Lung (tissue), 11 donors: ENCODE measurements at regions not wholly inside any gene's neighbourhood (a gene's known extent, or its start where the extent isn't known, plus 50 kb on each side); places are given as distances from the start of the nearest gene placed in this dataset.

ENCODE experiments used
- ATAC-seq: fragments of 200-7000 bp; cut with Tn5 transposase; one replicate; pipeline ENCODE4 v1.9.1; 2020; ENCODE audit warnings: moderate number of reproducible peaks; ENCODE audit not compliant: insufficient read depth, low FRiP score
- DNase-seq, 3 donors: peaks; one replicate each; pipeline ENCODE4 v3.0.0-alpha.2; 2013 to 2017
- H3K27ac ChIP-seq, 2 donors: one replicate each; pipeline ENCODE4 v1.5.1; 2013; ENCODE audit warnings: mild to moderate bottlenecking in 2 of 2, moderate library complexity in 2 of 2, control low read depth in 1 of 2, inconsistent platforms in 1 of 2, low read depth in 1 of 2, low read length in 1 of 2
- H3K27me3 ChIP-seq, 3 donors: one replicate each; pipeline ENCODE4 v1.5.1; 2013; ENCODE audit warnings: low read length in 2 of 3; ENCODE audit not compliant: control insufficient read depth in 3 of 3, insufficient read depth in 3 of 3
- H3K36me3 ChIP-seq, 4 donors: one replicate each; pipeline ENCODE4 v1.5.1; 2013; ENCODE audit warnings: low read length in 4 of 4, mild to moderate bottlenecking in 1 of 4, moderate library complexity in 1 of 4; ENCODE audit not compliant: control insufficient read depth in 4 of 4, insufficient read depth in 4 of 4
- H3K4me1 ChIP-seq, 5 donors: one replicate each; pipeline ENCODE4 v1.5.1; 2013; ENCODE audit warnings: low read length in 5 of 5, mild to moderate bottlenecking in 2 of 5, moderate library complexity in 1 of 5; ENCODE audit not compliant: control insufficient read depth in 5 of 5, insufficient read depth in 5 of 5
- H3K4me3 ChIP-seq: one replicate; pipeline ENCODE4 v1.5.1; 2013; ENCODE audit warnings: mild to moderate bottlenecking, control low read depth, moderate library complexity
- H3K9ac ChIP-seq, 2 donors: one replicate each; pipeline ENCODE4 v1.5.1; 2013; ENCODE audit warnings: low read length in 2 of 2, control low read depth in 1 of 2; ENCODE audit not compliant: insufficient read depth in 1 of 2
- H3K9me3 ChIP-seq, 4 donors: one replicate each; pipeline ENCODE4 v1.5.1; 2013; ENCODE audit warnings: low read length in 3 of 4, mild to moderate bottlenecking in 1 of 4, moderate library complexity in 1 of 4; ENCODE audit not compliant: control insufficient read depth in 4 of 4, insufficient read depth in 3 of 4
- CTCF ChIP-seq: IDR thresholded peaks from 2 replicates; pipeline ENCODE4 v1.5.1; 2012; ENCODE audit warnings: mild to moderate bottlenecking; ENCODE audit errors: control extremely low read depth, extremely low read depth
- WGBS, 2 donors: extraction: QIAGEN DNeasy Blood & Tissue Kit; methylation state at CpG; one replicate each; pipeline ENCODE4 v1.1.7; 2013; 5-methylcytosine and 5-hydroxymethylcytosine counted together
- donor health status: control.
- donor health status: control.
- donor health status: Bipolar disorder and iron deficiency.
- donor health status: healthy.
- donor health status: DM: yes; HTN: yes; CAD: no.

GRCh38 chr4:28444886-28445496, 1584.3 kb downstream of the STIM2 start:
- H3K4me1 ChIP-seq, result no peaks in the 10 kb centered on the region
- WGBS, 2 donors, result 82 to 84% methylated on average over 3 of the region's 3 CpGs

GRCh38 chr4:28449085-28449484, 1588.4 kb downstream of the STIM2 start:
- Histone ChIP-seq H3K4me3 (no peak overlapping the region), H3K4me1 (no peaks in the 10 kb centered on the region), H3K27me3 (no peaks in the 10 kb centered on the region), H3K36me3 (no peaks in the 10 kb centered on the region), H3K9me3 (no peaks in the 10 kb centered on the region), H3K9ac (no peak overlapping the region), H3K27ac (no peak overlapping the region)
- TF ChIP-seq CTCF, result no peak
- ATAC-seq (no peak), DNase-seq (no peak)
- 68 to 77% methylated on average over 3 of the region's 3 CpGs for WGBS, 2 donors

More at GRCh38 chr4:28444886-28445496, 1584.3 kb downstream of the STIM2 start:
- H3K9ac ChIP-seq, result no peak overlapping the region
- DNase-seq (no peak), ATAC-seq (no peak)
- H3K27ac ChIP-seq, result no peak overlapping the region
- no peaks in the 10 kb centered on the region for H3K36me3 ChIP-seq
- no peak overlapping the region for H3K4me3 ChIP-seq
- no peaks in the 10 kb centered on the region for H3K9me3 ChIP-seq
- no peaks in the 10 kb centered on the region for H3K27me3 ChIP-seq
- TF ChIP-seq CTCF, result no peak

DNA sequence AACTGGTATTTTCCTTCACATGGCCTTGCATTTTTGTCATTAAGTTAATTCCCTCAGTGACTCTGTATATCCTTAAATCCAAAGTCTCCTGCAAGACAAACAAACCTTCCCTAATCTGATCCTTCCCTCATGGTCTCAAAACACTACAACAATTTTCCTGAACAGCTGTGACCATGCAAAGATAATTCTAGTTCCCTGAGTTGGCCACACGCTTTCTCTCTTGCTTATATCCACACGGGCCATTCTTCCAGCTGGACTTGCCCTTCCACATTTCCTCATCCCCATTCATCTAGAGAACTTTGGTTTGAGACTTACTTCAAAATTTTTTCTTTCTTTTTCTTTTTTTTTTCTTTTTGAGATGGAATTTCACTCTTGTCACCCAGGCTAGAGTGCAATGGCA, 1590.7 kb downstream of the STIM2 start:
- Histone ChIP-seq H3K9me3 (no peaks in the 10 kb centered on the region), H3K4me3 (no peak overlapping the region), H3K27ac (no peak overlapping the region), H3K9ac (no peak overlapping the region), H3K27me3 (no peaks in the 10 kb centered on the region), H3K4me1 (no peaks in the 10 kb centered on the region), H3K36me3 (no peaks in the 10 kb centered on the region)
- WGBS, 2 donors, result 83 to 85% methylated on average over 2 of the region's 2 CpGs
- DNase-seq (no peak), ATAC-seq (no peak)
- TF ChIP-seq CTCF, result no peak
